ENCODE measurements at regions not wholly inside any gene's neighbourhood (a gene's known extent, or its start where the extent isn't known, plus 50 kb on each side); places are given as distances from the start of the nearest gene placed in this dataset.

DNA sequence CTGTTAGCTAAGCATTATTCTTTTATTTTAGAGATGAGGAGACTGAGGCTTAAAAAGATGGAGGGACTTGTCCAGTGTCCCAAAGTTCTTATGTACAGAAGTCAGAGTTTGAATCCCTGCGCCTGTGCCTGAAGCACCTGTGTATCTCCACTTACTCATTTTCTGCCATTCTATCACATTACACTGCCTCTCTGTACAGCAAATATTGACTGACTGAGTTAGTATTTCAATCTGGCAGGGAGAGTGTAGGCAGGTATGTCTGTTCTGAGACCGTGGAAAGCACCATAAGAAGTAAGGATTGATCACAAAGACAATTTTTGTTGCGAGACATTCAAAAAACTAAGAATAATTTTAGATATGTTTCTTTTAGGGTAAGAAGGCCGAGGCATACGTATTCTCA lies 162.7 kb downstream of the KITLG start:
- DNase-seq (ENCODE audit: low spot score), result no peak

DNA sequence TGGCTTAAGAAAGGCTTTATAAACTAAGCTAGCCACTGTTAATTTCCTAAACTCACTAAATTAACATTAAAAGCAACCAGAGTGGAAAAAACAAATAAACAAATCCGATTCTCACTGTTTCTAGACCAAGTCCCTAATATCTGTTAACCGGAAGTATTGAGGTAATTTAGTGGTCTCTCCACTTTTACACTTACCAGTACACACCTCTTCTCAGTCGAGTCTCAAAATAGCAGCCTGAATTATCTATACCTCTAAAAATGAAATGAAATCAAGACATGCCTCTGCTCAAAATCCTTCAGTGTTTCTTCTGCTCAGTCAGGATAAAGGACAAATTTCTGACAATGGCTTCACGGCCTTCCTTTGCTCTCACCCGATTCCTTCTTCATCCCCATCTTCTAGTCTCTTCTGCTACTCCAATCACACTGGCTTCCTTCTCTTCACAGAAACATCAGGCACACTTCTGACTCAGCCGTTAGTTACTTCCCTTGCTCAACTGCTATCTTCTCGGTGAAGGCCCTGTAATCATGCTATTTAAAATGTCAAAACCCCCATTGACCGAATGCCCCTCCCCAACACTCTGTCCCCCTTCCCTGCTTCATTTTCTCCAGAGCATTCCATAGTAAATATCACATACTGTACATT lies 161.3 kb downstream of the KITLG start:
- DNase-seq (ENCODE audit: low spot score), result no peak

- no peak for DNase-seq (ENCODE audit: low spot score)
These were observed 160.5 kb downstream of the KITLG start for GRCh38 chr12:88419794-88420193.

GRCh38 chr12:88420457-88420856 lies 159.8 kb downstream of the KITLG start:
- DNase-seq (ENCODE audit: low spot score), result no peak

- no peak for DNase-seq (ENCODE audit: low spot score)
These were observed 155.2 kb downstream of the KITLG start for GRCh38 chr12:88424791-88425730.

GRCh38 chr12:88428350-88428749 lies 151.9 kb downstream of the KITLG start:
- no peak for DNase-seq (ENCODE audit: low spot score)

GRCh38 chr12:88431246-88431645 lies 149.0 kb downstream of the KITLG start:
- no peak for DNase-seq (ENCODE audit: low spot score)

GRCh38 chr12:88432531-88433490 lies 147.5 kb downstream of the KITLG start:
- no peak for DNase-seq (ENCODE audit: low spot score)

DNA sequence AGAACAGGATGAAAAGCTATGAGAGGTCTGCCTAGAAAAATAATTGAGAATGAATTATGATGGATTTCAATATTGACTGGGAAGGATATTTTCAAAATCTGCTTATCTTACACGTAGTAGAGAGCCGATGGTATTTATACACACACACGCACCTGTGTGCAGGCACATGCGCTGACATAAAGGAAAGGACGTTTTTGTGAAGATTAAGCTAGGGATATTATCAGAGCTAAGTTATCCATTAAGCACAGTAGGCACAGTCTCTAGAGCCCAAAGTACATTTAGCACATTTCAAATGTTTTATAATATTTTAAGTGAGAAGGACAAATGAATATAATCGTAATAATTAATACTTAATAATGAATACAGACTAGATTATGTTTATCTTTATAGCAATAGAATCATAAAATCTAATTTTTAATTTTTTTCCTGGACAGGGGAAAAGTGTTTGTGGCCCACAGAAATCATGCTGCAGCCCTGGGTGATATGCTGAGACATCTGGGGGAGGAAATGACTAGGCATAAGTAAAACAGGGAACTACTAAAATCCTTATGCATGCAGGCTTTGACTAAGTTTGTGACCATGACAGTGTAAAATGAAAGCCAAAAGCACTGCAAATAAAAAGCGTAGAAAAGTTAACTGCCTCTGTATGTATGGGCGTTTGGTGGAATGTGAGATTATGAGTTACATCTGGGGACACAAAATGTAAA lies 146.1 kb downstream of the KITLG start:
- DNase-seq (ENCODE audit: low spot score), result no peak

DNA sequence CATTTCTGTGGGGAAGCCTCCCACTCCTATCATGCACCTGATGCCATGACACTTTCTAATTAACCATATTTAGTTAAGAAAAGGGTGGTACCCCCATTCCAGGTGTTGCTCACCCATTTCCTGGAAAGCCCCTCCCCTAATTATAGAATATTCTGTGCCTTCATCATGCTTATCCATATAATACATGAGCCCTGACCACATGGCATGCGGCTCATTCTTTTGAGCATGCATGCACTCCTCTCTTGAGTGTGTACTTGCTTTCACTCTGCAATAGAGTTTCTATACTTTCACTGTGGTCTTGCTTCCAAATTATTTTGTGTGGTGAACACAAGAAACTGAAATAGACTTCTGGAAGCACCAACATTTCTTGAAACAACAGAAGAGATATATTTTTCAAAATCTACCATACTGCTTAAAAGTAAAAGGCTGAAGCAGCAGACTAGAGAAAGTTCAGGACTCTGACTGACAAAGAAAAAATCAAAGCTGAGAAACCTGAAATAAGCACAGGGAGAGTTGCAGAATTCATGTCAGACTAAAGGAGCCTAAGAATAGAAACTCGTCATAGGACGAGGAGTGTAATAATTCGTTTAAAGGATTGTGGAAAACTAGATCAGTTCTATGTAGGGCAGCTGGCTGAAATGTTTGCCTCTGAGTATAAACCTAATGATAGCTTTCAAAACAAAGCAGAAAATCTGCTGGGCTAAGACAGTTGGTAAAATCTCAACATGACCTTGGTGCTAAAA lies 144.8 kb downstream of the KITLG start:
- no peak for DNase-seq (ENCODE audit: low spot score)

GRCh38 chr12:88437226-88437625 lies 143.0 kb downstream of the KITLG start:
- no peak for DNase-seq (ENCODE audit: low spot score)

Data from H4 (cell line).